ENCODE measurements at regions not wholly inside any gene's neighbourhood (a gene's known extent, or its start where the extent isn't known, plus 50 kb on each side); places are given as distances from the start of the nearest gene placed in this dataset.

DNA sequence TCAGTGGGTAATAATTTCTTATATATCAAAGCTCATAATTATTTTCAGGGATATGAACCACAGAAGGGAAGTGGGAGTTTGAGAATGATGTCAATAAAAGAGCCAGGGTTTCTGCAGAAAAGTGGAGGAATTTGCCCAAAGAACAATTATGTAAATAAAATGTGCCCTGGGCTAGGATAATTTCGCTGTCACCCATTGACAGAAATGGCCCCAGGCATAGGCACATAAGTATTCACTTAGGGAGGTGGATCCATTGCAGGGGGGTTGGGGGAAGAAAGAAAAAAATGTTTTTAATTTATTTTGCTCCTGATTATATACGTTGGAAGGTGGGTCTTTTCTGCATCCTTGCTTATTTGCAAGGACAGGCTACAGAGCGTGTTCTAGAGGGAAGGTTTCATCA is 135.1 kb upstream of the IRX2 start:
- no peak for TF ChIP-seq CTCF (IDR thresholded peaks at IDR 0.05)
- no peak for TF ChIP-seq EP300 (IDR thresholded peaks at IDR 0.05)
- no peak for TF ChIP-seq POLR2A (IDR thresholded peaks at IDR 0.05)

Measured in tibial nerve (tissue), 4 donors.